ENCODE measurements at regions not wholly inside any gene's neighbourhood (a gene's known extent, or its start where the extent isn't known, plus 50 kb on each side); places are given as distances from the start of the nearest gene placed in this dataset.

GRCh38 chr7:45252857-45253256 lies 95.3 kb downstream of the RAMP3 start:
- FAIRE-seq (no peak), DNase-seq (no peak)
- Histone ChIP-seq H3K36me3 (ENCODE audit: control insufficient read depth in 2 of 3, insufficient read depth in 3 of 3, low read length in 3 of 3) (no peaks in the 10 kb centered on the region), H3K4me1 (ENCODE audit: control insufficient read depth in 2 of 3, insufficient read depth in 2 of 3, low read depth in 1 of 3, low read length in 3 of 3) (no peaks in the 10 kb centered on the region), H3K9ac (ENCODE audit: low read length in 3 of 3) (no peak overlapping the region), H3K27me3 (ENCODE audit: control insufficient read depth, insufficient read depth, low read length) (no peaks in the 10 kb centered on the region), H3K27ac (ENCODE audit: low read depth in 2 of 2, low read length in 2 of 2) (no peak overlapping the region), H3K4me3 (ENCODE audit: low read length in 3 of 3) (no peak overlapping the region), H3K9me3 (ENCODE audit: control insufficient read depth in 2 of 3, insufficient read depth in 1 of 3, low read length in 3 of 3) (peaks cover 0 to 3% (median 0%) of the 10 kb centered on the region in 3 donors)
- intact Hi-C loops (cut with DNase I): no loop called here
- no peak for TF ChIP-seq CTCF (IDR thresholded peaks at IDR 0.05; ENCODE audit: borderline replicate concordance, extremely low read depth, insufficient read depth)

- DNase-seq (no peak), FAIRE-seq (no peak)
- H3K9ac ChIP-seq (ENCODE audit: low read length in 3 of 3): no peak overlapping the region
- H3K4me1 ChIP-seq (ENCODE audit: control insufficient read depth in 2 of 3, insufficient read depth in 2 of 3, low read depth in 1 of 3, low read length in 3 of 3): no peaks in the 10 kb centered on the region
- intact Hi-C loops (cut with DNase I): no loop called here
- no peak overlapping the region for H3K27ac ChIP-seq (ENCODE audit: low read depth in 2 of 2, low read length in 2 of 2)
- no peaks in the 10 kb centered on the region for H3K27me3 ChIP-seq (ENCODE audit: control insufficient read depth, insufficient read depth, low read length)
- TF ChIP-seq CTCF (IDR thresholded peaks at IDR 0.05; ENCODE audit: borderline replicate concordance, extremely low read depth, insufficient read depth): no peak
- no peak overlapping the region for H3K4me3 ChIP-seq (ENCODE audit: low read length in 3 of 3)
- no peaks in the 10 kb centered on the region for H3K36me3 ChIP-seq (ENCODE audit: control insufficient read depth in 2 of 3, insufficient read depth in 3 of 3, low read length in 3 of 3)
- peaks cover 0 to under 1% (median 0%) of the 10 kb centered on the region in 3 donors for H3K9me3 ChIP-seq (ENCODE audit: control insufficient read depth in 2 of 3, insufficient read depth in 1 of 3, low read length in 3 of 3)
Measured at GRCh38 chr7:45253368-45253767, 95.8 kb downstream of the RAMP3 start.

GRCh38 chr7:45255187-45255586 lies 97.6 kb downstream of the RAMP3 start:
- Histone ChIP-seq H3K36me3 (ENCODE audit: control insufficient read depth in 2 of 3, insufficient read depth in 3 of 3, low read length in 3 of 3) (no peaks in the 10 kb centered on the region), H3K9me3 (ENCODE audit: control insufficient read depth in 2 of 3, insufficient read depth in 1 of 3, low read length in 3 of 3) (no peaks in the 10 kb centered on the region), H3K9ac (ENCODE audit: low read length in 3 of 3) (no peak overlapping the region), H3K4me1 (ENCODE audit: control insufficient read depth in 2 of 3, insufficient read depth in 2 of 3, low read depth in 1 of 3, low read length in 3 of 3) (peaks cover 0 to 2% (median 0%) of the 10 kb centered on the region in 3 donors), H3K4me3 (ENCODE audit: low read length in 3 of 3) (no peak overlapping the region), H3K27me3 (ENCODE audit: control insufficient read depth, insufficient read depth, low read length) (no peaks in the 10 kb centered on the region), H3K27ac (ENCODE audit: low read depth in 2 of 2, low read length in 2 of 2) (no peak overlapping the region)
- TF ChIP-seq CTCF (IDR thresholded peaks at IDR 0.05; ENCODE audit: borderline replicate concordance, extremely low read depth, insufficient read depth): no peak
- DNase-seq (no peak), FAIRE-seq (no peak)
- intact Hi-C loops (cut with DNase I): loop anchor here (5.0 kb wide), 1 partner anchor 98 kb away; the partner anchor contains the start of gene RAMP3

- no peak for DNase-seq
Measured at GRCh38 chr7:45256309-45256708, 98.7 kb downstream of the RAMP3 start.

More at GRCh38 chr7:45256309-45256708, 98.7 kb downstream of the RAMP3 start:
- H3K9ac ChIP-seq (ENCODE audit: low read length in 3 of 3): no peak overlapping the region
- H3K36me3 ChIP-seq (ENCODE audit: control insufficient read depth in 2 of 3, insufficient read depth in 3 of 3, low read length in 3 of 3): no peaks in the 10 kb centered on the region
- no peaks in the 10 kb centered on the region for H3K27me3 ChIP-seq (ENCODE audit: control insufficient read depth, insufficient read depth, low read length)
- intact Hi-C loops (cut with DNase I): loop anchor here (5.0 kb wide), 1 partner anchor 99 kb away; the partner anchor contains the start of gene RAMP3
- no peaks in the 10 kb centered on the region for H3K9me3 ChIP-seq (ENCODE audit: control insufficient read depth in 2 of 3, insufficient read depth in 1 of 3, low read length in 3 of 3)
- no peak overlapping the region for H3K4me3 ChIP-seq (ENCODE audit: low read length in 3 of 3)
- H3K27ac ChIP-seq (ENCODE audit: low read depth in 2 of 2, low read length in 2 of 2): no peak overlapping the region
- no peak for FAIRE-seq
- no peak for TF ChIP-seq CTCF (IDR thresholded peaks at IDR 0.05; ENCODE audit: borderline replicate concordance, extremely low read depth, insufficient read depth)
- peaks cover 0 to 2% (median 0%) of the 10 kb centered on the region in 3 donors for H3K4me1 ChIP-seq (ENCODE audit: control insufficient read depth in 2 of 3, insufficient read depth in 2 of 3, low read depth in 1 of 3, low read length in 3 of 3)

Data from kidney (tissue), 13 donors.